Endothelial cell of umbilical vein (primary cell): ENCODE measurements at regions not wholly inside any gene's neighbourhood (a gene's known extent, or its start where the extent isn't known, plus 50 kb on each side); places are given as distances from the start of the nearest gene placed in this dataset.

Experiments
- CTCF ChIP-seq, 2 donors: IDR thresholded peaks; 1 replicate in 1 of 2; 2 replicates in 1 of 2; pipeline ENCODE4 v1.5.1; 2011; ENCODE audit warnings: low read length in 2 of 2, mild to moderate bottlenecking in 2 of 2, moderate library complexity in 2 of 2, control low read depth in 1 of 2, inconsistent platforms in 1 of 2, low read depth in 1 of 2; ENCODE audit not compliant: insufficient read depth in 1 of 2; ENCODE audit errors: extremely low read depth in 1 of 2
- EZH2 ChIP-seq: IDR thresholded peaks from 2 replicates; pipeline ENCODE4 v1.6.1; 2012; ENCODE audit warnings: borderline replicate concordance, low read depth, mild to moderate bottlenecking, moderate library complexity, low read length, inconsistent platforms; ENCODE audit not compliant: severe bottlenecking
- GATA2 ChIP-seq: IDR thresholded peaks from 2 replicates; pipeline ENCODE4 v1.7.0; 2011; ENCODE audit warnings: low read depth, mild to moderate bottlenecking, moderate library complexity, mixed read lengths, low read length; ENCODE audit not compliant: insufficient read length, insufficient read depth
- POLR2A ChIP-seq: IDR thresholded peaks from 2 replicates; pipeline ENCODE4 v1.6.1; 2012; ENCODE audit warnings: low read depth, mild to moderate bottlenecking, control low read depth, low read length
- POLR2AphosphoS5 ChIP-seq: IDR thresholded peaks from 2 replicates; pipeline ENCODE4 v1.6.1; 2012; ENCODE audit warnings: low read depth, mild to moderate bottlenecking, control low read depth, low read length, moderate library complexity; ENCODE audit not compliant: insufficient read depth

- TF ChIP-seq POLR2A (no peak), CTCF (IDR thresholded peaks at IDR 0.05; ENCODE audit: extremely low read depth in 1 of 2, insufficient read depth in 1 of 2, low read depth in 1 of 2, low read length in 2 of 2) (no peak), POLR2AphosphoS5 (no peak), EZH2 (no peak), GATA2 (no peak)
Measured at GRCh38 chr7:7048213-7048612, 134.1 kb upstream of the C1GALT1 start.
